ENCODE measurements at regions not wholly inside any gene's neighbourhood (a gene's known extent, or its start where the extent isn't known, plus 50 kb on each side); places are given as distances from the start of the nearest gene placed in this dataset.

DNA sequence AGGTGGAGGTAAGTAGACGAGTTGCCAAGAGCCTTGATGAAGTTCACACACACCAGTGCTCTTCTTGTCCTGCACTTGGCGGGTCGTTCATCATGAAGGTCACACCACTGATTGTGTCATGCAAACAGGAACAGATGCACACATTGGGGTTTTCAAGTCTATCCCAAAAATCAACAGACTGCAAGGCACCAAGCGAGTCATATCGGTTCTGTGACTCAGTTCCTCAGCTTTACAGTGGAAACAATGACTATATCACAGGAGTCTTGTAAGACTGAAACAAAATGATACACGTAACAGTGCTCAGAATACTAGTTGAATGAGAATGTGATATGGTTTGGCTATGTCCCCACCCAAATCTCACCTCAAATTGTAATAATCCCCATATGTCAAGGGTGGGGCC lies 526.9 kb upstream of the ID2 start:
- H3K36me3 ChIP-seq (ENCODE audit: control insufficient read depth in 2 of 2, insufficient read depth in 2 of 2, low read length in 2 of 2) = no peaks in the 10 kb centered on the region
- peaks cover 6% of the 10 kb centered on the region for H3K4me1 ChIP-seq (ENCODE audit: control insufficient read depth, insufficient read depth, low read length)
- peaks cover 0 to 7% of the 10 kb centered on the region in 2 donors for H3K9me3 ChIP-seq (ENCODE audit: control insufficient read depth in 2 of 2, low read length in 2 of 2)
- H3K4me3 ChIP-seq (ENCODE audit: low read length in 2 of 2) = no peak overlapping the region
- H3K27ac ChIP-seq (ENCODE audit: low read length) = no peak overlapping the region
- H3K9ac ChIP-seq (ENCODE audit: low read length in 2 of 2) = no peak overlapping the region
- no peaks in the 10 kb centered on the region for H3K27me3 ChIP-seq (ENCODE audit: control insufficient read depth in 1 of 2, insufficient read depth in 2 of 2, low read length in 2 of 2)

DNA sequence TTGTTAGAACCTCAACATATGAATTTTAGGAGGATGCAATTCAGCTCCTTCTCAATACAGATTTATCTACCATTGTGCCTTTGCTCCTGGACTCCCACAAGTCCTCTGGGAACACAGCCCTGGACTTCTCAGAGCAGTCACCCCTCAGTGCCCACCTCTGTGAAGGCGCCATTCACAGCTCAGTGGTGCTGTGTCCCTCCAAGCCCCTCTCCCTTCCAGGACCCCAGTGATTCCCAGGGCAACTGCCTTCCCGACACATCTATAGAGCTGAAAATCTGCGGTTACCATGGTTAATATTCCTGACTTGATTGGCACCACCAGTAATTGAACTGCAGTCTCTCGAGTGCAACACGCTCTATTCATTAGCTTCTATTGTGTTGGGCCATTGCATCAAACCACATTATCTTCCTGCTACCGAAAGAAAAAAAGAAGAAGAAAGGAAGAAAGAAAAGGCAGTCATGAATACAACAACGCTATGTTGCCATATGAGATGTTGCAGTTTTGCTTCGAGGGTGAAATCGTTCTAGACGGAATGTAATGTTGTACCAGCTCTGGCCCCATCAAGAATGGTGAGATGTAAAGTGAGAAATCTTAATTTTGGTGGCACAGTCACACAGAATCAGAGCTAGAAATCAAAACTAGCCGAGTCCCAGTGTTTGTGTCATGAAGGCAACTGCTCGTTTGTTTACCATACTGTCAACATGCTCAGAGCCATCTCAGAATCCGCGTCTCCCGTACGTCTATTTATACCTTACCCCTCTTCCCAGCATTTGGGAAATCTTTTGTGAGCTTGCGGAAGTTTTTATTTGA lies 524.0 kb upstream of the ID2 start:
- Histone ChIP-seq H3K27ac (ENCODE audit: low read length) (no peak overlapping the region), H3K27me3 (ENCODE audit: control insufficient read depth in 1 of 2, insufficient read depth in 2 of 2, low read length in 2 of 2) (no peaks in the 10 kb centered on the region), H3K36me3 (ENCODE audit: control insufficient read depth in 2 of 2, insufficient read depth in 2 of 2, low read length in 2 of 2) (no peaks in the 10 kb centered on the region), H3K4me3 (ENCODE audit: low read length in 2 of 2) (no peak overlapping the region), H3K4me1 (ENCODE audit: control insufficient read depth, insufficient read depth, low read length) (peaks cover 11% of the 10 kb centered on the region), H3K9ac (ENCODE audit: low read length in 2 of 2) (no peak overlapping the region), H3K9me3 (ENCODE audit: control insufficient read depth in 2 of 2, low read length in 2 of 2) (peaks cover 0 to 7% of the 10 kb centered on the region in 2 donors)

GRCh38 chr2:8158711-8159110 lies 523.1 kb upstream of the ID2 start:
- Histone ChIP-seq H3K36me3 (ENCODE audit: control insufficient read depth in 2 of 2, insufficient read depth in 2 of 2, low read length in 2 of 2) (no peaks in the 10 kb centered on the region), H3K4me3 (ENCODE audit: low read length in 2 of 2) (no peak overlapping the region), H3K9ac (ENCODE audit: low read length in 2 of 2) (no peak overlapping the region), H3K9me3 (ENCODE audit: control insufficient read depth in 2 of 2, low read length in 2 of 2) (peaks cover 0 to 7% of the 10 kb centered on the region in 2 donors), H3K27me3 (ENCODE audit: control insufficient read depth in 1 of 2, insufficient read depth in 2 of 2, low read length in 2 of 2) (no peaks in the 10 kb centered on the region), H3K4me1 (ENCODE audit: control insufficient read depth, insufficient read depth, low read length) (peaks cover 14% of the 10 kb centered on the region), H3K27ac (ENCODE audit: low read length) (no peak overlapping the region)

- H3K27ac ChIP-seq (ENCODE audit: low read length) = peak overlapping the region; percentile 31
Measured at GRCh38 chr2:8159211-8159965, 522.5 kb upstream of the ID2 start.

GRCh38 chr2:8159966-8160603 lies 521.8 kb upstream of the ID2 start:
- Histone ChIP-seq H3K27me3 (ENCODE audit: control insufficient read depth in 1 of 2, insufficient read depth in 2 of 2, low read length in 2 of 2) (no peaks in the 10 kb centered on the region), H3K27ac (ENCODE audit: low read length) (peak overlapping the region; percentile 31), H3K4me1 (ENCODE audit: control insufficient read depth, insufficient read depth, low read length) (peaks cover 14% of the 10 kb centered on the region), H3K9ac (ENCODE audit: low read length in 2 of 2) (no peak overlapping the region), H3K9me3 (ENCODE audit: control insufficient read depth in 2 of 2, low read length in 2 of 2) (peaks cover 0 to 7% of the 10 kb centered on the region in 2 donors), H3K36me3 (ENCODE audit: control insufficient read depth in 2 of 2, insufficient read depth in 2 of 2, low read length in 2 of 2) (no peaks in the 10 kb centered on the region), H3K4me3 (ENCODE audit: low read length in 2 of 2) (no peak overlapping the region)

More at GRCh38 chr2:8159211-8159965, 522.5 kb upstream of the ID2 start:
- H3K27me3 ChIP-seq (ENCODE audit: control insufficient read depth in 1 of 2, insufficient read depth in 2 of 2, low read length in 2 of 2) = no peaks in the 10 kb centered on the region
- no peaks in the 10 kb centered on the region for H3K36me3 ChIP-seq (ENCODE audit: control insufficient read depth in 2 of 2, insufficient read depth in 2 of 2, low read length in 2 of 2)
- H3K9me3 ChIP-seq (ENCODE audit: control insufficient read depth in 2 of 2, low read length in 2 of 2) = peaks cover 0 to 7% of the 10 kb centered on the region in 2 donors
- H3K9ac ChIP-seq (ENCODE audit: low read length in 2 of 2) = peak overlapping the region in 1 of 2 donors; percentile 2
- no peak overlapping the region for H3K4me3 ChIP-seq (ENCODE audit: low read length in 2 of 2)
- peaks cover 14% of the 10 kb centered on the region for H3K4me1 ChIP-seq (ENCODE audit: control insufficient read depth, insufficient read depth, low read length)

DNA sequence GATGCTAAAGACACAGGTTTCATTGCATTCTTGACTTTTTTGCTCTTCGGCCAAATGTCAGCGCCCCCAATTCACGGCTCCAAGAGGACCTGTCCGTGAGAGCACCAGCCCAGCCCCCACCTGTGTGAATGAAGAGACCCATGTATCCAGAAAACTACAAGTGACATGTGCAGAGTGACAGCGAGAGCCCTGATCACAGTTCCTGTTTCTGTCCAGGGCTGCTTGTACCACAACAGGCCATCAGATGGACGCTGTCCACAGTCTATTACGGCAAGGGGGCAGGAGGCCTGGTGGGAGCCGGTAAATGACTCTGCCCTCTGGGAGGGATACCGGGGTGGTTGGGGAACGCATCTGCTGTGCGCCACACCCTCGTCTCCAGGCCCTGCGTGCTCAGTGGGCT lies 520.9 kb upstream of the ID2 start:
- H3K27ac ChIP-seq (ENCODE audit: low read length) = no peak overlapping the region
- peaks cover 14% of the 10 kb centered on the region for H3K4me1 ChIP-seq (ENCODE audit: control insufficient read depth, insufficient read depth, low read length)
- H3K9me3 ChIP-seq (ENCODE audit: control insufficient read depth in 2 of 2, low read length in 2 of 2) = peaks cover 0 to 7% of the 10 kb centered on the region in 2 donors
- no peaks in the 10 kb centered on the region for H3K27me3 ChIP-seq (ENCODE audit: control insufficient read depth in 1 of 2, insufficient read depth in 2 of 2, low read length in 2 of 2)
- no peak overlapping the region for H3K9ac ChIP-seq (ENCODE audit: low read length in 2 of 2)
- no peaks in the 10 kb centered on the region for H3K36me3 ChIP-seq (ENCODE audit: control insufficient read depth in 2 of 2, insufficient read depth in 2 of 2, low read length in 2 of 2)
- H3K4me3 ChIP-seq (ENCODE audit: low read length in 2 of 2) = no peak overlapping the region

- Histone ChIP-seq H3K4me1 (ENCODE audit: control insufficient read depth, insufficient read depth, low read length) (peaks cover 14% of the 10 kb centered on the region), H3K9ac (ENCODE audit: low read length in 2 of 2) (peak overlapping the region; percentile 47 to 48), H3K27me3 (ENCODE audit: control insufficient read depth in 1 of 2, insufficient read depth in 2 of 2, low read length in 2 of 2) (no peaks in the 10 kb centered on the region), H3K27ac (ENCODE audit: low read length) (peak overlapping the region; percentile 73), H3K36me3 (ENCODE audit: control insufficient read depth in 2 of 2, insufficient read depth in 2 of 2, low read length in 2 of 2) (no peaks in the 10 kb centered on the region), H3K9me3 (ENCODE audit: control insufficient read depth in 2 of 2, low read length in 2 of 2) (no peaks in the 10 kb centered on the region), H3K4me3 (ENCODE audit: low read length in 2 of 2) (peak overlapping the region in 1 of 2 donors; percentile 40)
Measured at GRCh38 chr2:8162552-8162951, 519.3 kb upstream of the ID2 start.

DNA sequence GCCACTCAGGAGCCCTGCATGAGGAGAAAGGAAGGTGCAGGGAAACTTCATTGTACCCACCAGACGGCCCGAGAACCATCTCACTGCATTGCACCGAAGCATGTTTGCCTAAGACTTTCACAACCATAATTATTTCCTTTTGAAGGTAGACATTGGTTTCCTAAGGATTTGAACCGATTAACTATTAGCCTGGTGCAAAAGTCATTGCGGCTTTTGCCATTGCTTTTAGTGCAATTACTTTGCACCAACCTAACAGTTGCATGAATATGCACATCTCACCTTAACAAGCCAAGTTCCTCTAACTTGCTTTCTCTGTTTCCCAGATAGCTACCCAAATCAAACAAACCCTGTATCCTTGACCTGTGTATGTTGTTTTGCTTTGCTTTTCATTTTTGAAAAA lies 516.3 kb upstream of the ID2 start:
- no peak overlapping the region for H3K4me3 ChIP-seq (ENCODE audit: low read length in 2 of 2)
- no peaks in the 10 kb centered on the region for H3K9me3 ChIP-seq (ENCODE audit: control insufficient read depth in 2 of 2, low read length in 2 of 2)
- H3K27me3 ChIP-seq (ENCODE audit: control insufficient read depth in 1 of 2, insufficient read depth in 2 of 2, low read length in 2 of 2) = no peaks in the 10 kb centered on the region

DNA sequence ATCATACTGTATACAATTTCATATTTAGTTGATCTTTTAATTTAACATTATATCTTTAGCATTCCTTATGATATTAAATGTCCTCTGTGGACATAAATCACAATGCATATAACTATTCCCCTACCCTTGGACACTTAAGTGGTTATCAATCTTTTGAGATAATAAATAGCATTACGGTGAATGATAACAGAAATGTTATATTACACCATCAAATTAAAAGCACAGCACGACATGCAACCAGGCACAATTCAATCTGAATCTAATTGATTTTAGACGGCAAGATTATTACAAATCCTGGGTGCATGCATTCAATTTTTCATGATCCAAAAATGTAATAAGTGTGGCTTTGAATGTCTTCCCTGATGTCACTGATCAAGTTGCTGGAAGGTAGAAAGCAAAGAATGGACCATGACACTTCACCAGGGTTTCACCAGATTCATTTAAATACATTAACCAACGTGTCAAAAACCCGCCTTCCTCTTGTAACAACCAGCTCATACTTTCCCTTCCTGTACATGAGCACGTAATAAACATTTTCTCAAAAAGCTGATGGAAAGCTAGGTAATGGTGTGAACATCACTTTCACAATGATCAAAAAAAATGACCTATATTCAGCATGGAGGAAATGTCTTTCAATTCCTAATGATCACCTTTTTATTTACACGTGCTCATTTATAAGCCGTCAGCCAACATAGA lies 513.7 kb upstream of the ID2 start:
- Histone ChIP-seq H3K27me3 (ENCODE audit: control insufficient read depth in 1 of 2, insufficient read depth in 2 of 2, low read length in 2 of 2) (no peaks in the 10 kb centered on the region), H3K27ac (ENCODE audit: low read length) (no peak overlapping the region), H3K9ac (ENCODE audit: low read length in 2 of 2) (no peak overlapping the region), H3K4me3 (ENCODE audit: low read length in 2 of 2) (no peak overlapping the region), H3K36me3 (ENCODE audit: control insufficient read depth in 2 of 2, insufficient read depth in 2 of 2, low read length in 2 of 2) (no peaks in the 10 kb centered on the region), H3K4me1 (ENCODE audit: control insufficient read depth, insufficient read depth, low read length) (peaks cover 3% of the 10 kb centered on the region), H3K9me3 (ENCODE audit: control insufficient read depth in 2 of 2, low read length in 2 of 2) (no peaks in the 10 kb centered on the region)

More for the DNA sequence above, 516.3 kb upstream of the ID2 start:
- Histone ChIP-seq H3K9ac (ENCODE audit: low read length in 2 of 2) (no peak overlapping the region), H3K36me3 (ENCODE audit: control insufficient read depth in 2 of 2, insufficient read depth in 2 of 2, low read length in 2 of 2) (no peaks in the 10 kb centered on the region), H3K4me1 (ENCODE audit: control insufficient read depth, insufficient read depth, low read length) (peaks cover 12% of the 10 kb centered on the region), H3K27ac (ENCODE audit: low read length) (no peak overlapping the region)

GRCh38 chr2:8168876-8169424 lies 512.9 kb upstream of the ID2 start:
- no peak overlapping the region for H3K9ac ChIP-seq (ENCODE audit: low read length in 2 of 2)
- no peak overlapping the region for H3K27ac ChIP-seq (ENCODE audit: low read length)
- no peaks in the 10 kb centered on the region for H3K36me3 ChIP-seq (ENCODE audit: control insufficient read depth in 2 of 2, insufficient read depth in 2 of 2, low read length in 2 of 2)
- H3K4me3 ChIP-seq (ENCODE audit: low read length in 2 of 2) = no peak overlapping the region
- H3K4me1 ChIP-seq (ENCODE audit: control insufficient read depth, insufficient read depth, low read length) = peaks cover 3% of the 10 kb centered on the region
- H3K9me3 ChIP-seq (ENCODE audit: control insufficient read depth in 2 of 2, low read length in 2 of 2) = no peaks in the 10 kb centered on the region
- no peaks in the 10 kb centered on the region for H3K27me3 ChIP-seq (ENCODE audit: control insufficient read depth in 1 of 2, insufficient read depth in 2 of 2, low read length in 2 of 2)

Measured in stomach smooth muscle (tissue), 2 donors.